Testis (tissue), 2 donors: ENCODE measurements at regions not wholly inside any gene's neighbourhood (a gene's known extent, or its start where the extent isn't known, plus 50 kb on each side); places are given as distances from the start of the nearest gene placed in this dataset.

Source experiments
- DNase-seq: peaks from one replicate; pipeline ENCODE4 v3.0.0-alpha.2; 2019
- H3K27ac ChIP-seq, 2 donors: fragments of 200-600 bp; sonication (generic); one replicate each; pipeline ENCODE4 v1.5.1; 2019
- H3K27me3 ChIP-seq: fragments of 200-600 bp; sonication (generic); one replicate; pipeline ENCODE4 v1.5.1; 2019
- H3K36me3 ChIP-seq: fragments of 200-600 bp; sonication (generic); one replicate; pipeline ENCODE4 v1.5.1; 2017; ENCODE audit warnings: low read depth; ENCODE audit errors: missing control alignments
- H3K4me1 ChIP-seq: fragments of 200-600 bp; sonication (generic); one replicate; pipeline ENCODE4 v1.5.1; 2019
- H3K4me3 ChIP-seq, 2 donors: fragments of 200-600 bp; sonication (generic); one replicate each; pipeline ENCODE4 v1.5.1; 2017 to 2019
- H3K9me3 ChIP-seq: fragments of 200-600 bp; sonication (generic); one replicate; pipeline ENCODE4 v1.5.1; 2017
- POLR2A ChIP-seq: fragments of 450-650 bp; IDR thresholded peaks from one replicate; pipeline ENCODE4 v1.6.1; 2017; ENCODE audit warnings: antibody characterized with exemption, mild to moderate bottlenecking, moderate library complexity
- WGBS, 2 donors: methylation state at CpG; one replicate each; pipeline ENCODE4 v1.1.5; 2018; 5-methylcytosine and 5-hydroxymethylcytosine counted together
- intact Hi-C: fragments of 100-400 bp; cut with DNase I; formaldehyde crosslinking; loops from one replicate; pipeline ENCODE4 v1.15.1; 2023; ENCODE audit warnings: low total_unique reads
- TF ChIP-seq, protein P1 (sequence below), 3 experiments: fragments of 450-650 bp in 2 of 3; fragments of 200-600 bp in 1 of 3; sonication (generic) in 1 of 3; IDR thresholded peaks; one replicate each; pipeline ENCODE4 v1.5.1; 2016 to 2019; ENCODE audit warnings: antibody characterized with exemption in 3 of 3, mild to moderate bottlenecking in 2 of 3, moderate library complexity in 1 of 3

DNA sequence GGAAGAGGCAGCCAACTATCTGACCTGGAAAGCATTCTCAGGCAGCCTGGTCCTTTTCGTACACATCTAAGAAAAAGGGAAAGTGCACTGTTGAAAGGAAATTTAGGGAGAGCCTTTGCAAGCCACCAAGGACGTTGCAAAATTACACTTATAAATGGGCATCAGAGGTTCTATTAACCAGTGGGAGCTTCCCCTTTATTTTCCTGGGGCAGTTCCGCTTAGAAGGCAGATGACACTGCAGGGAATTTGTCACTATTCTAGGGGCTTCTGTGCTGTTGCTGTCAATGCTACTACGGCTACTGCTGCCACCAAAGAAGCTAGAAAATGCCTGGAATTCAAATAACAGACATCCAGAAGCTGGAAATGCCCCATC, 79.6 kb upstream of the AUTS2 start:
- 59 to 61% methylated on average over 4 of the region's 4 CpGs for WGBS, 2 donors
- TF ChIP-seq POLR2A, result no peak
- TF ChIP-seq, protein P1, sequence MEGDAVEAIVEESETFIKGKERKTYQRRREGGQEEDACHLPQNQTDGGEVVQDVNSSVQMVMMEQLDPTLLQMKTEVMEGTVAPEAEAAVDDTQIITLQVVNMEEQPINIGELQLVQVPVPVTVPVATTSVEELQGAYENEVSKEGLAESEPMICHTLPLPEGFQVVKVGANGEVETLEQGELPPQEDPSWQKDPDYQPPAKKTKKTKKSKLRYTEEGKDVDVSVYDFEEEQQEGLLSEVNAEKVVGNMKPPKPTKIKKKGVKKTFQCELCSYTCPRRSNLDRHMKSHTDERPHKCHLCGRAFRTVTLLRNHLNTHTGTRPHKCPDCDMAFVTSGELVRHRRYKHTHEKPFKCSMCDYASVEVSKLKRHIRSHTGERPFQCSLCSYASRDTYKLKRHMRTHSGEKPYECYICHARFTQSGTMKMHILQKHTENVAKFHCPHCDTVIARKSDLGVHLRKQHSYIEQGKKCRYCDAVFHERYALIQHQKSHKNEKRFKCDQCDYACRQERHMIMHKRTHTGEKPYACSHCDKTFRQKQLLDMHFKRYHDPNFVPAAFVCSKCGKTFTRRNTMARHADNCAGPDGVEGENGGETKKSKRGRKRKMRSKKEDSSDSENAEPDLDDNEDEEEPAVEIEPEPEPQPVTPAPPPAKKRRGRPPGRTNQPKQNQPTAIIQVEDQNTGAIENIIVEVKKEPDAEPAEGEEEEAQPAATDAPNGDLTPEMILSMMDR (IDR thresholded peaks at IDR 0.05), result no peak
- no peak for DNase-seq
- Histone ChIP-seq H3K4me3 (no peak overlapping the region), H3K4me1 (peaks cover 6% of the 10 kb centered on the region), H3K27ac (no peak overlapping the region), H3K36me3 (no peaks in the 10 kb centered on the region), H3K27me3 (no peaks in the 10 kb centered on the region), H3K9me3 (no peaks in the 10 kb centered on the region)
- intact Hi-C loops, result no loop called here

- no peaks in the 10 kb centered on the region for H3K36me3 ChIP-seq
- H3K4me1 ChIP-seq, result no peaks in the 10 kb centered on the region
- no peak for TF ChIP-seq POLR2A
- TF ChIP-seq, protein P1 (IDR thresholded peaks at IDR 0.05), result no peak
- WGBS, 2 donors, result 84 to 93% methylated on average over 5 of the region's 5 CpGs
- no peak for DNase-seq
- H3K27me3 ChIP-seq, result no peaks in the 10 kb centered on the region
- no peaks in the 10 kb centered on the region for H3K9me3 ChIP-seq
- H3K4me3 ChIP-seq, result no peak overlapping the region
- H3K27ac ChIP-seq, result no peak overlapping the region
- intact Hi-C loops, result no loop called here
Measured at GRCh38 chr7:69526570-69526969, 71.7 kb upstream of the AUTS2 start.

DNA sequence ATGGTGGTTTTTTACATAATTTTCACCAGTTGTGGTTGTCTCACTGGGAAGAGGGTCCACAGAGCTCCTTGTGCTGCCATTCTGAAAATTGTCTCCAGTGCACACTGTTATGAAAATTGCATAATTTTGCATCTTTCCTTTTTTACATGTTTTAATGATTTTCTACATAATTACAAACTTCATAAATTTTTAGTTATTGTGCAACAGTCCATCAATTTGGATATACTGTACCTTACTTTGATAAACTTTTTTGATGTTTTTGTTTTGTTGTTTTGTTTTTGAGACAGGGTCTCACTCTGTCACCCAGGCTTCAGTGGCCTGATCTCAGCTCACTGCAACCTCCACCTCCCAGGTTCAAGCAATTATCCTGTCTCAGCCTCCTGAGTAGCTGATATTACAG, 70.6 kb upstream of the AUTS2 start:
- intact Hi-C loops, result no loop called here

DNA sequence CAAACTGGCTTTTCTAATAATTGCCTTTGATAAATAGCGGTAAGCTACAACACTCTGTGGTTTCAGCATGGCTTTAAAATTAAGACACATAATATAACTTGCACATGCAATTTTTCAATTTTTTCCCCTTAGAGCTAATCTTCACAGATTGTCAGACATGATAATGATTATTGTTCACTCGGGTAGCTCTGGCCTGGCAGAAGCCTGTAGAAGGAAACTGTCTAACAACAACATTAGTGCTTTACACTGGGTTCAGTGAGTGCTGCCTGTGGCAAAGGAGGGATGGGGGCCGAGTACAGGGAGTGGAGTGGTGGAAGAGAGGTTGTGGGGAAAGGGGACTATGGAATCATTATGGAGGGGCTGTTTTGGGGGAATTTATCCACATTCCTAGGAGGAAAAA, 67.2 kb upstream of the AUTS2 start:
- no peaks in the 10 kb centered on the region for H3K4me1 ChIP-seq
- no peak overlapping the region for H3K27ac ChIP-seq
- no peak for TF ChIP-seq POLR2A
- TF ChIP-seq, protein P1 (IDR thresholded peaks at IDR 0.05), result no peak
- DNase-seq, result no peak
- no peaks in the 10 kb centered on the region for H3K9me3 ChIP-seq
- no peaks in the 10 kb centered on the region for H3K36me3 ChIP-seq
- H3K27me3 ChIP-seq, result no peaks in the 10 kb centered on the region
- H3K4me3 ChIP-seq, result no peak overlapping the region
- 86 to 93% methylated on average over 3 of the region's 3 CpGs for WGBS, 2 donors
- intact Hi-C loops, result no loop called here

More for the DNA sequence above, 70.6 kb upstream of the AUTS2 start:
- DNase-seq, result no peak
- Histone ChIP-seq H3K27ac (no peak overlapping the region), H3K36me3 (no peaks in the 10 kb centered on the region), H3K9me3 (no peaks in the 10 kb centered on the region), H3K27me3 (no peaks in the 10 kb centered on the region), H3K4me1 (no peaks in the 10 kb centered on the region), H3K4me3 (no peak overlapping the region)
- TF ChIP-seq, protein P1 (IDR thresholded peaks at IDR 0.05), result no peak
- no peak for TF ChIP-seq POLR2A

- TF ChIP-seq, protein P1 (IDR thresholded peaks at IDR 0.05), result no peak
- no peak for TF ChIP-seq POLR2A
- Histone ChIP-seq H3K9me3 (no peaks in the 10 kb centered on the region), H3K27ac (no peak overlapping the region), H3K4me3 (peak overlapping the region in 1 of 2 donors; percentile 18), H3K4me1 (no peaks in the 10 kb centered on the region), H3K27me3 (no peaks in the 10 kb centered on the region), H3K36me3 (no peaks in the 10 kb centered on the region)
- DNase-seq, result peak; percentile 19
- intact Hi-C loops, result no loop called here
- 51 to 52% methylated on average over 15 of the region's 15 CpGs for WGBS, 2 donors
Measured at GRCh38 chr7:69534461-69535041, 63.7 kb upstream of the AUTS2 start.
